ENCODE measurements at regions not wholly inside any gene's neighbourhood (a gene's known extent, or its start where the extent isn't known, plus 50 kb on each side); places are given as distances from the start of the nearest gene placed in this dataset.

DNA sequence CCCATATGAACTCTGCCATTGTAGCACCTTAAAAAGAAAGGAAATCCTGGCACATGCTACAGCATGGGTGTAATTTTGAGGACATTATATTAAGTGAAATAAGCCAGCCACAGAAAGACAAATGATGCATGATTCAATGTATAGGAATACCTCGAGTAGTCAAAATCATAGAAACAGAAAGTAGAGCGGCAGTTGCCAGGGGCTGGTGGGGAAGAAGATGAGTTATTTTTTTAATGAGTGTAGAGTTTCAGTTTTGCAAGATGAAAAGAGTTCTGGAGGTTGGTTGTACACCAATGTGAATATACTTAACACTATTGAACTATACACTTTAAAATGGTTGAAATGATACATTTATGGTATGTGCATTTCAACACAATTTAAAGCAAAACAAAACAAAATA is 133.0 kb downstream of the ZDHHC21 start:
- no peak for FAIRE-seq

- FAIRE-seq: no peak
Observed at GRCh38 chr9:14554886-14555285, 138.3 kb downstream of the ZDHHC21 start.

- FAIRE-seq: no peak
Observed at GRCh38 chr9:14547245-14548060, 145.8 kb downstream of the ZDHHC21 start.

DNA sequence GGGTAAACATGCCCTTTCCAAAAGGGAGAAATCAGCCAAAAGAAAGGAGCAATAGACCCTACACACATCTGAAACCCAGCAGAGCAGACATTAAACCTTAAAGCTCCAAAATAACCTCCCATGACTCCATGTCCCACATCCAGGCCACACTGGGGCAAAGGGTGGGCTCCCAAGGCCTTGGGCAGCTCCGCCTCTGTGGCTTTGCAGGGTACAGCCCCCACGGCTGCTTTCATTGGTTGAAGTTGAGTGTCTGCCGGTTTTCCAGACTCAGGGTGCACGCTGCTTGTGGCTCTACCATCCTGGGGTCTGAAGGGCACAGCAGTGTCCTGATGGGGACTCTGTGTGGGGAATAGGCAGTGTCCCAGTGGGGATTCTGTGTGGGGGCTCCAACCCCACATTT is 146.5 kb downstream of the ZDHHC21 start:
- FAIRE-seq: no peak

DNA sequence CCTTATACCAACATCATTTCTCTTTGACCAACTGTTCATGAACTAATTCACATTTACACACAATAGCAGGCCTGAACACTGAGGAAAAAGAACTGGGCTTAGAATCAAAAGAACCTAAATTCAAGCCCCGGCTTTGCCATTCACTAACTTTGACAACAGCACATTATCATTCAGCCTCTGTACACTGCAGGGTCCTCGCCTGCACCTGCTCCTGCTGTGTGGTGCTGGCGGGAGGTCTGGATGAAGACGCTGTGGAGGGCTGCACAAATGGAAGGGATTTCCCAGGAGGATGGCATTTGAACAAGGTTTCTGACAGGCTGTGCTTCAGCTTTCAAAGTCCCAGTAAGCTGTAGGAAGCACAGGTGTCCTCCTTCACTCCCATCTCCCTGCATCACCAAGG is 151.2 kb downstream of the ZDHHC21 start:
- no peak for FAIRE-seq

DNA sequence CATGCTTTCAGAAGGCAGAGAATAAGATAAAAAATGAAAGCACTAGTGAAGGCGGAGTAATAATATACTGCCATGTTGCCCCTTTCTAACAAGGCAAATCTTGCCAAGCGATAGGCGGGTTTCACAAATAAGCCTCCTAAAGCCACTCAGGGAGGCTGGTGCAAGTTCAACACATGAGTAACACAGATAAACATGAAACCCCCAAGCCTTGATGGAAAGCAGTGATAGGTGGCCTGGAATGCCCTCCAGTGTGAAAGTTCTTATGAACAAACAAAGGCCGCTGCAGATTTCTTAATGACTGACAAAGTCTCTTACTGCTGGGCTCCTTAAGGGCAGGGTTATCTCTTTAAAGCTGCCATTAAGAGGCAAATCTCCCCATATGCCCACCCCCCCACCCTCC is 154.7 kb downstream of the ZDHHC21 start:
- no peak for FAIRE-seq

GRCh38 chr9:14535161-14535955 is 157.9 kb downstream of the ZDHHC21 start:
- no peak for FAIRE-seq

- no peak for FAIRE-seq
Observed at GRCh38 chr9:14533867-14534640, 159.2 kb downstream of the ZDHHC21 start.

GRCh38 chr9:14532456-14533115 is 160.6 kb downstream of the ZDHHC21 start:
- no peak for FAIRE-seq

DNA sequence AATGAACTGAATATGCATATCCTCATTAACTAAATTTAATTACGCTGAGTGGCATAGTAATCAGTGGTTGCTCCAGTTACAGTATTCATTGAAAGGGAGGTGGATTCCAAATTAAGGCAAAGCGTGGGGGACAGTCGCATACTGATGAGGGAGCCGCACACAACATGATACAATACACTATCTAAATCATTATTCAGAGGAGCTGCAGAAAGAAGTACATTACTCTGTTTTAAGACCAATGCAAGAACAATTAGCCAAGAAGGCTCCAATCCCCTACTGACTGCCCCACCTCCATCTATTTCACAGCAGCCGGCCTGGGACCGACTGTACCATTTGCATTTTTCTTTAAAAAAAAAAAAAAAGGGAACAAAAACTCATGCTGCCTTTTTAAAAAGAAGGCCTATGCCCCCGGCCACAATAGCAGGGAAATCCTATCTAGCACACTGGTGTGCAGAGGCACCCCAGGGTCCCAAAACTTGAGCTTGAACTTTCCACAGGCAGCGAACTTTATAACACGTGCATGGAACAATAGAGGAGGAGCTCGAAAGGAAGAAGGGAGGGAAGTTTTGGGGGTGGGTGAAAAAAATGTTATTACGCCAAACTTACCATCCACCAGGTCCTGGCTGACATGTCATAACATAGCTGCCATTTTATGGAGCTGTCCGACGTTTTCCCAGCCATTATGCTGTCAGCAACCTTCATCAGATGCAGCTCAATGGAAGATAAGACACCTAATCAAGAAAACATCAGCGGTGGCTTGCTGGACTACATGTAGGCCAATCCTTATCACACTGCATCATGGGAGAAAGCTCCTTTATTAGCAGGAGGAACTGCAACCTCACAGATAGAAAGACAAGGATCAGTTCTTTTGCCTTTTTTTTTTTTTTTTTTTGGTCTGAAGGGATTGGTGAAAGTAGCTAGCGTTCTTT is 161.6 kb downstream of the ZDHHC21 start:
- no peak for FAIRE-seq

DNA sequence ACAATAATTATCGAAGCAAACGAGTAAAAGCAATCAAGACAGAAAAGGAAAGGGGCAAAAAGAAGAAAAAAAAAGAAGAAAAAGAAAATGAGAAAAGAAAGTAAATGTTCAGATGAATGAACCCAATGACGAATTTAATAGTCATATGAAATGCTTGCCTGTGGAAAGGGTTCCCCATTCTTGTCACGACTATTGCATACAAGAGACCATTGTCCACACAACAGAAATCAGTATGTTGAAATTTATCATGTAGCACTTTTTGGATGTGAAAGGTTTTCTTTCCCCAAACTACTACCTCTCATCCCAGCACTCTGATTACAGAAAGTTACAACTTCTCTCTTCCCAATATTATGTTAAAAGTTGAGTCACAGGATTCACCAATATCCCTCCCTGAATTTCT is 162.4 kb downstream of the ZDHHC21 start:
- no peak for FAIRE-seq

DNA sequence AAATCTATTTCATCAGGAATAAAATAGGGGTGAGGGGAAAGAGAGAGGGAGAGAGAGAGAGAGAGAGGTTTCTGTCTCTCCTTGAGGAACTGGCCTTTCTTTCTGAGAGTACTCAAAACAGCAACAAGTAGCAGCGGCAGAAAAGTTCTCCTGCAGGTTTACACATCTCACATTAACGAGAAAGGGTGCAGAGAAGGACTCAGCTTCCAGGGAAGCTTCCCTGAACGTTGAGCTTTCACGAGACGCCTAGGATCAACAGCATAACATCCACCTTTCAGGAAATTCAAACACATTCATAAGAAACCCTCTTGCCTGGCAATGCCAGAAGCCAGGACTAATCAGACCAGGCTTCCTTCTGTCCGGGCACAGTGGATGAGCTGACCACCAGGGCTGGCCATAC is 162.9 kb downstream of the ZDHHC21 start:
- FAIRE-seq: no peak

- no peak for FAIRE-seq
Observed at GRCh38 chr9:14529629-14530028, 163.6 kb downstream of the ZDHHC21 start.

GRCh38 chr9:14529054-14529453 is 164.2 kb downstream of the ZDHHC21 start:
- FAIRE-seq: no peak

DNA sequence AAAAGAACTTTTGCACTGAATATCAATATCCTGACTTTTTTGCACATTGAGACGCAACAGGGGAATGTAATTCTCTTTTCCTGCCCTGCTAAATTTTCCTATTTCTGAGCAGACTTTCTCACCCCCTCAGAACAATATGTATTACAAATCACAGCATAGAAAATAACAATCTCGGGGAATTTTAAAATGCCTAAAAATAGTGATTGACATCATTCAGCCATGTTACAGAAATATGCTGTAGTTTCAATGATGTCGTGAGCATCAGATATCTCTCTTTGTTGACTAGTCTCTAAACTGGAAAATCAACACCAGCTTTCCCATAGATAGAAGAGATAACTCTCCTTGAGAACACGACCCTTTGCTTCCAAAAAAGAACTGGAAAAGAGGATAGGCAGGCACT is 166.7 kb downstream of the ZDHHC21 start:
- no peak for FAIRE-seq

GRCh38 chr9:14525856-14526255 is 167.4 kb downstream of the ZDHHC21 start:
- no peak for FAIRE-seq

- no peak for FAIRE-seq
Observed at GRCh38 chr9:14524873-14525515, 168.2 kb downstream of the ZDHHC21 start.

DNA sequence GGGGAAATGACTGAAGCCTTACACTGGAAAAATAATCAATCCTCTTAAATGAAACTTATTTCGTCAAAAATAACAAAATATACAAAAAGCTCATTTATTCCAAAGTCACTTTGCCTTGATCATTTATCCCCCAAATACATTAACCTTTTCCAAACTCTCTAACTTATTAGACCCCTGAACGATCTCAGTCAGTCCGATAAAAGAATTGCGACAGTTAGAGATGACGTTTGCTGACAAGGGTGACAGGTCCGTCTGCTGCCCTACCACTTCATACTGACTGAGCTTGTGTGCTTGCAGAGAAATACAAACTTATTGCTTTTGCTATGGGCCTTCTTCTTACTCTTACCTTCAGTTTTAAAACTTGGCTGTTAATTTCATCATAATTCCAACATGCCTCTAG is 169.7 kb downstream of the ZDHHC21 start:
- no peak for FAIRE-seq

- no peak for FAIRE-seq
Observed at GRCh38 chr9:14522627-14523379, 170.4 kb downstream of the ZDHHC21 start.

DNA sequence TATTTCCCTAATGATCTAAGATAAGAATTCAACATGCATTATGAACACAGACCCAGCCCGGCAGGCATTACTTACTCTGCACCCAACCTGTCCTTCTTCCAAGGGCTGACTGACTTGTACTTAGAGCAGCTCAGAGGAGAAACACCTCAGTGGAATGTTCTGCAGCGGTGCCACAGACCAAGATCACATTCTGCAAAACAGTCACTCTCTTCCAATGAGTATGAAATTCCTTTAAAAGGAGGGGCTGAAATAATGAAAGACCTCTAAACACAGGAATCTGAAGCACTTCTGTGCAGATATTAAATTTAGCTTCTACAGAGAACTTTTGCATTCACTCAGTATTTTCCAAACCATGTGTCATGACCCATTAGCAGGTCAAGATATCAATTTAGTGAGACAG is 172.9 kb downstream of the ZDHHC21 start:
- no peak for FAIRE-seq

Data from A204.1 (cell line).